ENCODE measurements at regions not wholly inside any gene's neighbourhood (a gene's known extent, or its start where the extent isn't known, plus 50 kb on each side); places are given as distances from the start of the nearest gene placed in this dataset.

DNA sequence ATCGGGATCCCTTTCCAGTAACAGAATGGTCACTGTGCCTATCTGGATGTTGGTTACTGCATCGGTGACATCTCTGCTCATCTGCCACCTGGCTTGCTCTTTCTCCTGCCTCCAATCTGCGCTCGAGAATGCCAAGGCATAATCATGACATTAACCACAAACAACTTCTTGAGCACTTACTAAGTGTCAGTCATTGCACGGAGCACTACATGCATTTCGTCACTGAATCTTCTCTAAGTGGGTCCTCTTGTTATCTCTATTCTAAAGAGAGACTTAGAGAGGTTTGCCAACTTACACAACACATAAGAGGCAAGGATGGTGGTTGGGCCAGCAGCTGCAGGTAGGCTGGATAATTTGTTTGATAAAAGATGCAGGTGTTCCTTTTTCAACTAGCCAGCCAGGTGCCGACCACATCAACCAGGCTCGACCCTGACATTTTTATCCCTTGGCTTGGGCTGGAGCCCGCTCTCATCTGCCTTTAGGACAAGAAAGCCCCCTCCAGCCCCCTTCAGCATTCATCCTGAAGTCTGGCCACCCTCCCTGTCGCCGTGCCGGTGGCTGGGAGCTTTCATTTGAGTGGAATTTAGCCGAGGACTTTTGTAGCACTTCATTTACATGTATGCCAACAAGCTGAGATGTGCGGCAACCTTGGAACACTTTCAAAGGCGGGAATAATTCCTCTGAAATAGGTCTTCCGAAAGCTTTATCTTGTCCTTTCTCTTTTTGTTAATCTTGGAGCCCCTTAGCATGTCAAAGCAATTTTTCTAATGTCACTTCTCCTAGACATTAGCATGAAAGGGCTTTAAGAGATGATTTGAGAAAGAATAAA is 89.3 kb upstream of the NKD1 start:
- no peaks in the 10 kb centered on the region for H3K4me1 ChIP-seq
- no peak for DNase-seq (ENCODE audit: extremely low spot score in 2 of 2)
- H3K9me3 ChIP-seq, result no peaks in the 10 kb centered on the region
- TF ChIP-seq POLR2AphosphoS5 (IDR thresholded peaks at IDR 0.05; ENCODE audit: insufficient read depth in 1 of 2, low read depth in 1 of 2), result no peak
- TF ChIP-seq POLR2A (IDR thresholded peaks at IDR 0.05), result no peak
- TF ChIP-seq, protein P1, sequence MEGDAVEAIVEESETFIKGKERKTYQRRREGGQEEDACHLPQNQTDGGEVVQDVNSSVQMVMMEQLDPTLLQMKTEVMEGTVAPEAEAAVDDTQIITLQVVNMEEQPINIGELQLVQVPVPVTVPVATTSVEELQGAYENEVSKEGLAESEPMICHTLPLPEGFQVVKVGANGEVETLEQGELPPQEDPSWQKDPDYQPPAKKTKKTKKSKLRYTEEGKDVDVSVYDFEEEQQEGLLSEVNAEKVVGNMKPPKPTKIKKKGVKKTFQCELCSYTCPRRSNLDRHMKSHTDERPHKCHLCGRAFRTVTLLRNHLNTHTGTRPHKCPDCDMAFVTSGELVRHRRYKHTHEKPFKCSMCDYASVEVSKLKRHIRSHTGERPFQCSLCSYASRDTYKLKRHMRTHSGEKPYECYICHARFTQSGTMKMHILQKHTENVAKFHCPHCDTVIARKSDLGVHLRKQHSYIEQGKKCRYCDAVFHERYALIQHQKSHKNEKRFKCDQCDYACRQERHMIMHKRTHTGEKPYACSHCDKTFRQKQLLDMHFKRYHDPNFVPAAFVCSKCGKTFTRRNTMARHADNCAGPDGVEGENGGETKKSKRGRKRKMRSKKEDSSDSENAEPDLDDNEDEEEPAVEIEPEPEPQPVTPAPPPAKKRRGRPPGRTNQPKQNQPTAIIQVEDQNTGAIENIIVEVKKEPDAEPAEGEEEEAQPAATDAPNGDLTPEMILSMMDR (IDR thresholded peaks at IDR 0.05), result no peak
- H3K27ac ChIP-seq, result no peak overlapping the region
- H3K4me3 ChIP-seq, result no peak overlapping the region
- intact Hi-C loops (cut with DNase I), result no loop called here
- H3K27me3 ChIP-seq, result no peaks in the 10 kb centered on the region
- no peaks in the 10 kb centered on the region for H3K36me3 ChIP-seq

DNA sequence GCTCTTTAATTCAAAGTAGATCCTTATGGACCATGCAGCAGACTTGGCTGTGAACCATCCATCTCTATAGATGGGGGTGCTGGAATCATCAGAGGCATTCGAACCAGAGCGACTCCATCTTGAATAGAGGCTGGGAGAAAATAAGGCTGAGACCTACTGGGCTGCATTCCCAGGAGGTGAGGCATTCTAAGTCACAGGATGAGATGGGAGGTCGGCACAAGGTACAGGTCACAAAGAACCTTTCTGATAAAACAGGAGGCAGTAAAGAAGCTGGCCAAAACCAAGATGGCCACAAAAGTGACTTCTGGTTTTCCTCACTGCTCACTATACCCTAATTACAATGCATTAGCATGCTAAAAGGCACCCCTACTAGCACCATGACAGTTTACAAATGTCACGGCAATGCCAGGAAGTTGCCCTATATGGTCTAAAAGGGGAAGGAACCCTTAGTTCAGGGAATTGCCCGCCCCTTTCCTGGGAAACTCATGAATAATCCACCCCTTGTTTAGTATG is 89.2 kb upstream of the BRD7 start:
- no peak for TF ChIP-seq POLR2A (IDR thresholded peaks at IDR 0.05)
- no peak for TF ChIP-seq POLR2AphosphoS5 (IDR thresholded peaks at IDR 0.05; ENCODE audit: insufficient read depth in 1 of 2, low read depth in 1 of 2)
- TF ChIP-seq, protein P1 (IDR thresholded peaks at IDR 0.05), result no peak

DNA sequence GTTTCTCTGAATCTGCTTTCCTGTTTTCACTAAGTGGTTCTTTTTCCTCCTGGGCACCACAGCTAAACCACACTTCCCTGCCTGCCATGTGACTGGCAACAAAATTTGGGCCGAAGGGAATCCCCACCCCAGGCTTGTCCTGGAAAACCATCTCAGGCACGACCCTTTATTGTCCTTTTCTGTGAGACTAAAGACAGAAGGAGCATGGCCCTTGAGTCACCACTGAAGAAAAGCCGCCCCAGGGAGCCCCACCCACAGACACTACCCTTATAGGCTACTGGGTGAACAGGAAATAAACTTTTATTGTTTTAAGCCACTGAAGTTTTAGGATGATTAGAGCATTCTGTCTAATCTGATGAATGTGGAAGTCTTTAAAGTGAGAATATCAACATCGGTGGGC is 88.6 kb upstream of the BRD7 start:
- intact Hi-C loops (cut with DNase I), result no loop called here
- H3K36me3 ChIP-seq, result no peaks in the 10 kb centered on the region
- TF ChIP-seq POLR2AphosphoS5 (IDR thresholded peaks at IDR 0.05; ENCODE audit: insufficient read depth in 1 of 2, low read depth in 1 of 2), result no peak
- TF ChIP-seq POLR2A (IDR thresholded peaks at IDR 0.05), result no peak
- TF ChIP-seq, protein P1 (IDR thresholded peaks at IDR 0.05), result no peak
- no peaks in the 10 kb centered on the region for H3K27me3 ChIP-seq
- no peak for DNase-seq (ENCODE audit: extremely low spot score in 2 of 2)
- no peaks in the 10 kb centered on the region for H3K9me3 ChIP-seq
- H3K4me1 ChIP-seq, result no peaks in the 10 kb centered on the region
- no peak overlapping the region for H3K27ac ChIP-seq
- no peak overlapping the region for H3K4me3 ChIP-seq

More for the DNA sequence above, 89.2 kb upstream of the BRD7 start:
- intact Hi-C loops (cut with DNase I), result no loop called here
- H3K27ac ChIP-seq, result no peak overlapping the region
- no peaks in the 10 kb centered on the region for H3K36me3 ChIP-seq
- no peaks in the 10 kb centered on the region for H3K9me3 ChIP-seq
- no peak for DNase-seq (ENCODE audit: extremely low spot score in 2 of 2)
- H3K4me3 ChIP-seq, result no peak overlapping the region
- no peaks in the 10 kb centered on the region for H3K4me1 ChIP-seq
- H3K27me3 ChIP-seq, result no peaks in the 10 kb centered on the region

DNA sequence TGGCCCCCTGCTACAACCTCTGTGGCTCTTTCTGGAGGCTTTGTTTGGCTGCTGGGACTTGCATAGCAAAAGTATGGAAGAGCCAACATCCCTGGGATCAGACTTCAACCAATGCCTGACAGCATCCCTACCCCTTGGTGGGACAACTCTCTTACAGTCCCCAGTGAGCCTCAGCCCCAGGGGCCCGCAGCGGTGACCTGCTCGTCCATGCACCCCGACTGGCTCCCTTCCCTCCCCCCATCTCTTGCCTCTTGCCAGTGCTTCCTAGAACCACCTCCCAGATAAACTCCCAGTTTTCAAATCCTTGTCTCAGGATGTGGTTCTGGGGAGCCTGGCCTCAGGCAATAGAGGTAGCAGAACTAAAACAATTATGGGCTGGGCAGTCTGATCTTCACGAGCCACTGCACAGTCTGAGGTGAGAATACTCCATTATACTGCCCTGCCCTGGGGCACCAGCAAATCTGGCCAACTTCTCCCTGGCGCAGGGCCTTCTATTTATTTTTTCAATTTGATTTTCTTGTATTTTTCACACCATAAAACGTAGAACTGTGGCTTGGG is 86.6 kb upstream of the BRD7 start:
- Histone ChIP-seq H3K27ac (no peak overlapping the region), H3K4me1 (no peaks in the 10 kb centered on the region), H3K36me3 (no peaks in the 10 kb centered on the region), H3K27me3 (no peaks in the 10 kb centered on the region), H3K4me3 (no peak overlapping the region), H3K9me3 (no peaks in the 10 kb centered on the region)
- TF ChIP-seq, protein P1 (IDR thresholded peaks at IDR 0.05), result no peak
- TF ChIP-seq POLR2AphosphoS5 (IDR thresholded peaks at IDR 0.05; ENCODE audit: insufficient read depth in 1 of 2, low read depth in 1 of 2) (no peak), POLR2A (IDR thresholded peaks at IDR 0.05) (no peak)
- intact Hi-C loops (cut with DNase I), result no loop called here
- DNase-seq (ENCODE audit: extremely low spot score in 2 of 2), result no peak

DNA sequence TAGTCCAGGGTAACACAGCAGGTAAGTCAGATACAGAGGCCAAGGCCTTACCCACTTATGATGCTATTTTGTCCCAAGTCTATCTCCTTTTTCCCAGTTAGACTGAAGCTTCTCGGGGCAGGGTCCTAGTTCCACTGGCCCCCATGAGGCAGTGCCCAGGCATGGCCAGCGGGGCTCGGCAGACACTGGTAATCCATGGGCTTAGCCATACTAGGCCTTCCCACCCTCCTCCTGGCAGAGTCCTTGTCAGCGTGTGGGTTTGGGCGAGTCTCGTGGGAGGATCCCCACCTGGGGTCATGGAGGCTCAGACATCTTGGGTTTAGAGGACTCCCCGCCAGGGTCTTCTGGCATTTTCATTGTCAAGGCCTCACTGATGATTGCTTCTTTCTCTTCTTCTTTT is 84.7 kb upstream of the BRD7 start:
- H3K4me1 ChIP-seq, result no peaks in the 10 kb centered on the region
- H3K36me3 ChIP-seq, result no peaks in the 10 kb centered on the region
- intact Hi-C loops (cut with DNase I), result no loop called here
- no peak for DNase-seq (ENCODE audit: extremely low spot score in 2 of 2)
- no peaks in the 10 kb centered on the region for H3K9me3 ChIP-seq
- no peak overlapping the region for H3K27ac ChIP-seq
- no peak overlapping the region for H3K4me3 ChIP-seq
- TF ChIP-seq POLR2AphosphoS5 (IDR thresholded peaks at IDR 0.05; ENCODE audit: insufficient read depth in 1 of 2, low read depth in 1 of 2), result no peak
- TF ChIP-seq, protein P1 (IDR thresholded peaks at IDR 0.05), result no peak
- TF ChIP-seq POLR2A (IDR thresholded peaks at IDR 0.05), result no peak
- H3K27me3 ChIP-seq, result no peaks in the 10 kb centered on the region

Data from vagina (tissue), 2 donors.